Sigmoid colon (tissue), 6 donors: ENCODE measurements at regions not wholly inside any gene's neighbourhood (a gene's known extent, or its start where the extent isn't known, plus 50 kb on each side); places are given as distances from the start of the nearest gene placed in this dataset.

ENCODE experiments used
- DNase-seq: peaks from one replicate; pipeline ENCODE4 v3.0.0-alpha.2; 2019
- H3K27ac ChIP-seq, 4 donors: fragments of 200-600 bp; sonication (generic); one replicate each; pipeline ENCODE4 v1.5.1; 2016 to 2019; ENCODE audit warnings: mild to moderate bottlenecking in 1 of 4
- H3K27me3 ChIP-seq, 3 donors: fragments of 200-600 bp; sonication (generic); one replicate each; pipeline ENCODE4 v1.5.1; 2019; ENCODE audit warnings: mild to moderate bottlenecking in 1 of 3
- H3K36me3 ChIP-seq, 4 donors: fragments of 200-600 bp; sonication (generic); one replicate each; pipeline ENCODE4 v1.5.1; 2016 to 2019
- H3K4me1 ChIP-seq, 4 donors: fragments of 200-600 bp; sonication (generic); one replicate each; pipeline ENCODE4 v1.5.1; 2017 to 2019
- H3K4me3 ChIP-seq, 4 donors: fragments of 200-600 bp; sonication (generic); one replicate each; pipeline ENCODE4 v1.5.1; 2017 to 2019; ENCODE audit warnings: mild to moderate bottlenecking in 2 of 4, moderate library complexity in 1 of 4
- H3K9me3 ChIP-seq, 4 donors: fragments of 200-600 bp in 3 of 4; sonication (generic) in 3 of 4; one replicate each; pipeline versions ENCODE4 v1.5.1 to v1.6.1; 2013 to 2019
- EP300 ChIP-seq, 4 donors: sonication (generic); formaldehyde crosslinking; IDR thresholded peaks; one replicate each; pipeline ENCODE4 v1.6.1; 2017; ENCODE audit warnings: antibody characterized with exemption in 4 of 4
- POLR2A ChIP-seq, 2 donors: fragments of 450-650 bp; IDR thresholded peaks; one replicate each; pipeline ENCODE4 v1.6.1; 2016; ENCODE audit warnings: antibody characterized with exemption in 2 of 2, mild to moderate bottlenecking in 2 of 2, moderate library complexity in 2 of 2
- POLR2AphosphoS5 ChIP-seq, 4 donors: sonication (generic); formaldehyde crosslinking; IDR thresholded peaks; one replicate each; pipeline ENCODE4 v1.6.1; 2017; ENCODE audit warnings: antibody characterized with exemption in 4 of 4
- WGBS, 2 donors: extraction: QIAGEN DNeasy Blood & Tissue Kit; methylation state at CpG; one replicate each; pipeline ENCODE4 v1.1.7; 2013; 5-methylcytosine and 5-hydroxymethylcytosine counted together
- intact Hi-C: fragments of 100-400 bp; cut with DNase I; formaldehyde crosslinking; loops from one replicate; pipeline ENCODE4 v1.15.1; 2023
- TF ChIP-seq, protein P1 (sequence below), 4 experiments: fragments of 450-650 bp in 3 of 4; fragments of 200-600 bp in 1 of 4; IDR thresholded peaks; one replicate each; pipeline ENCODE4 v1.5.1; 2016 to 2019; ENCODE audit warnings: antibody characterized with exemption in 4 of 4, mild to moderate bottlenecking in 3 of 4, moderate library complexity in 2 of 4
- donor health status: healthy with polysubstance abuse.
- donor health status: healthy.

DNA sequence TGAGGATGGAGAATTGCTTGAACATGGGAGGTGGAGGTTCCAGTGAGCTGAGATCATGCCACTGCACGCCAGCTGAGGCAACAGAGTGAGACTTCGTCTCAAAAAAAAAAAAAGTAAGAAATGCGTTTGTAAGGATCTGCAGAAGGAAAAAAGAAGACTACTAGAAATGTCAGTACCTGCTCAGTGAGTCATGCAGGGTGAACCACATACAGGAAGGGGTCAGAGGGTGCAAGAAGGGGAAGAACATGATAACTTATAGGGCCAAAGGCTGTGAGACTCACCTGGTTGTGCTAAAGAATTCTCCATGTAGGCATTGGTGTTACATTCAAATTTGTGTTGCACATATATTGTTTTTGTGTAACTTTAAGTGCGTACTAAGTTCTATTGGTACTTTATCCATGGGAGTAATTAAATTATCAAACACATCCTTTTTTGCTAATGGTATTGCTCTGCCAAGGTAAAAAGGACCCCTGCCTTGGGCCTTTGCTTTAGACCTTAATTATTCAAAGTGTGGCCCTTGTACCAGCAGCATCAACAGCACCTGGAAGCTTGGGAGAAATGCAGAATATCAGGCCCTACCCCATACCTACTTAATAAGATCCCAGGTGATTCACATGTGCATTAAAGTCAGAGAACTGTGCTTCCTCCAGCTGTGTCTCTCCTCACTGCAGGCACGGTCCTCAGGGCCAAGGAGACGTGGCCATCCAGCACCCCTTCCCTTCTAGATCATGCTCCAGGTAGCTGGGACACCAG lies 96.4 kb upstream of the PPP2R5A start:
- Histone ChIP-seq H3K27ac (no peak overlapping the region), H3K27me3 (no peaks in the 10 kb centered on the region), H3K4me3 (no peak overlapping the region), H3K9me3 (no peaks in the 10 kb centered on the region), H3K4me1 (no peaks in the 10 kb centered on the region), H3K36me3 (no peaks in the 10 kb centered on the region)
- intact Hi-C loops: no loop called here
- WGBS, 2 donors: 71 to 92% methylated on average over 6 of the region's 6 CpGs
- TF ChIP-seq EP300 (IDR thresholded peaks at IDR 0.05) (no peak), POLR2AphosphoS5 (IDR thresholded peaks at IDR 0.05) (no peak), POLR2A (IDR thresholded peaks at IDR 0.05) (no peak)
- TF ChIP-seq, protein P1, sequence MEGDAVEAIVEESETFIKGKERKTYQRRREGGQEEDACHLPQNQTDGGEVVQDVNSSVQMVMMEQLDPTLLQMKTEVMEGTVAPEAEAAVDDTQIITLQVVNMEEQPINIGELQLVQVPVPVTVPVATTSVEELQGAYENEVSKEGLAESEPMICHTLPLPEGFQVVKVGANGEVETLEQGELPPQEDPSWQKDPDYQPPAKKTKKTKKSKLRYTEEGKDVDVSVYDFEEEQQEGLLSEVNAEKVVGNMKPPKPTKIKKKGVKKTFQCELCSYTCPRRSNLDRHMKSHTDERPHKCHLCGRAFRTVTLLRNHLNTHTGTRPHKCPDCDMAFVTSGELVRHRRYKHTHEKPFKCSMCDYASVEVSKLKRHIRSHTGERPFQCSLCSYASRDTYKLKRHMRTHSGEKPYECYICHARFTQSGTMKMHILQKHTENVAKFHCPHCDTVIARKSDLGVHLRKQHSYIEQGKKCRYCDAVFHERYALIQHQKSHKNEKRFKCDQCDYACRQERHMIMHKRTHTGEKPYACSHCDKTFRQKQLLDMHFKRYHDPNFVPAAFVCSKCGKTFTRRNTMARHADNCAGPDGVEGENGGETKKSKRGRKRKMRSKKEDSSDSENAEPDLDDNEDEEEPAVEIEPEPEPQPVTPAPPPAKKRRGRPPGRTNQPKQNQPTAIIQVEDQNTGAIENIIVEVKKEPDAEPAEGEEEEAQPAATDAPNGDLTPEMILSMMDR (IDR thresholded peaks at IDR 0.05): no peak
- DNase-seq: no peak

GRCh38 chr1:212189352-212189738 lies 95.9 kb upstream of the PPP2R5A start:
- Histone ChIP-seq H3K27me3 (no peaks in the 10 kb centered on the region), H3K9me3 (no peaks in the 10 kb centered on the region), H3K27ac (no peak overlapping the region), H3K36me3 (no peaks in the 10 kb centered on the region), H3K4me1 (no peaks in the 10 kb centered on the region), H3K4me3 (no peak overlapping the region)
- TF ChIP-seq POLR2A (IDR thresholded peaks at IDR 0.05): no peak
- TF ChIP-seq, protein P1 (IDR thresholded peaks at IDR 0.05): no peak
- TF ChIP-seq POLR2AphosphoS5 (IDR thresholded peaks at IDR 0.05): no peak
- no peak for TF ChIP-seq EP300 (IDR thresholded peaks at IDR 0.05)
- 78 to 87% methylated on average over 3 of the region's 3 CpGs for WGBS, 2 donors
- no peak for DNase-seq
- intact Hi-C loops: no loop called here

DNA sequence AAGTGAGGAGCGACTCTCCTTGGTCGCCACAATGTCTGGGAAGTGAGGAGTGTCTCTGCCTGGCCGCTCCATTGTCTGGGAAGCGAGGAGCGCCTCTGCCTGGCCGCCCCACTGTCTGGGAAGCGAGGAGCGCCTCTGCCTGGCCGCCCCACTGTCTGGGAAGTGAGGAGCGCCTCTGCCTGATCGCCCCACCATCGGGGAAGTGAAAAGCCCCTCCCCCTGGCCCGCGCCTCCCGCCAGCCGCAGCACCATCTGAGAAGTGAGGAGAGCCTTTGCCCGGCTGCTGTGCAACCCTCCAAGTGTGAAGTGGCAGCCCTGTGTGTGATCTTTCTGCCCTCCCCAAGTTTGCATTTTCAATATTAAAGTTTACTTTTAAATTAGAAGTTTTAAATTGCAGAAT lies 95.0 kb upstream of the PPP2R5A start:
- H3K27me3 ChIP-seq: no peaks in the 10 kb centered on the region
- TF ChIP-seq POLR2A (IDR thresholded peaks at IDR 0.05) (no peak), POLR2AphosphoS5 (IDR thresholded peaks at IDR 0.05) (no peak), EP300 (IDR thresholded peaks at IDR 0.05) (no peak)
- TF ChIP-seq, protein P1 (IDR thresholded peaks at IDR 0.05): no peak
- no peaks in the 10 kb centered on the region for H3K4me1 ChIP-seq
- intact Hi-C loops: no loop called here
- no peak for DNase-seq
- H3K9me3 ChIP-seq: no peaks in the 10 kb centered on the region
- H3K4me3 ChIP-seq: no peak overlapping the region
- no peaks in the 10 kb centered on the region for H3K36me3 ChIP-seq
- 90 to 96% methylated on average over 17 of the region's 17 CpGs for WGBS, 2 donors
- H3K27ac ChIP-seq: no peak overlapping the region

- DNase-seq: no peak
- Histone ChIP-seq H3K9me3 (no peaks in the 10 kb centered on the region), H3K4me3 (no peak overlapping the region), H3K4me1 (no peaks in the 10 kb centered on the region), H3K27ac (no peak overlapping the region), H3K27me3 (no peaks in the 10 kb centered on the region), H3K36me3 (no peaks in the 10 kb centered on the region)
- intact Hi-C loops: no loop called here
- TF ChIP-seq EP300 (IDR thresholded peaks at IDR 0.05) (no peak), POLR2AphosphoS5 (IDR thresholded peaks at IDR 0.05) (no peak), POLR2A (IDR thresholded peaks at IDR 0.05) (no peak)
- TF ChIP-seq, protein P1 (IDR thresholded peaks at IDR 0.05): no peak
- 48 to 60% methylated on average over 2 of the region's 2 CpGs for WGBS, 2 donors
Observed at GRCh38 chr1:212192261-212192998, 92.8 kb upstream of the PPP2R5A start.
